ENCODE measurements at regions not wholly inside any gene's neighbourhood (a gene's known extent, or its start where the extent isn't known, plus 50 kb on each side); places are given as distances from the start of the nearest gene placed in this dataset.

- Histone ChIP-seq H3K27me3 (ENCODE audit: insufficient read depth, low read length) (no peaks in the 10 kb centered on the region), H3K4me3 (ENCODE audit: insufficient read depth, low read length) (no peak overlapping the region), H3K36me3 (ENCODE audit: insufficient read depth, low read length) (no peaks in the 10 kb centered on the region), H3K27ac (ENCODE audit: low read depth, low read length) (no peak overlapping the region), H3K4me2 (ENCODE audit: insufficient read depth, low read length) (no peak overlapping the region), H3K79me2 (ENCODE audit: insufficient read depth, low read length) (no peaks in the 10 kb centered on the region), H3K4me1 (ENCODE audit: insufficient read depth, low read length) (no peaks in the 10 kb centered on the region), H3K9me3 (ENCODE audit: low read depth, low read length) (no peaks in the 10 kb centered on the region), H4K20me1 (ENCODE audit: insufficient read depth, low read length) (no peaks in the 10 kb centered on the region), H2AFZ (ENCODE audit: low read length) (no peak overlapping the region)
- no peak for DNase-seq (ENCODE audit: insufficient read length, low spot score, missing footprints)
- TF ChIP-seq, protein P1, sequence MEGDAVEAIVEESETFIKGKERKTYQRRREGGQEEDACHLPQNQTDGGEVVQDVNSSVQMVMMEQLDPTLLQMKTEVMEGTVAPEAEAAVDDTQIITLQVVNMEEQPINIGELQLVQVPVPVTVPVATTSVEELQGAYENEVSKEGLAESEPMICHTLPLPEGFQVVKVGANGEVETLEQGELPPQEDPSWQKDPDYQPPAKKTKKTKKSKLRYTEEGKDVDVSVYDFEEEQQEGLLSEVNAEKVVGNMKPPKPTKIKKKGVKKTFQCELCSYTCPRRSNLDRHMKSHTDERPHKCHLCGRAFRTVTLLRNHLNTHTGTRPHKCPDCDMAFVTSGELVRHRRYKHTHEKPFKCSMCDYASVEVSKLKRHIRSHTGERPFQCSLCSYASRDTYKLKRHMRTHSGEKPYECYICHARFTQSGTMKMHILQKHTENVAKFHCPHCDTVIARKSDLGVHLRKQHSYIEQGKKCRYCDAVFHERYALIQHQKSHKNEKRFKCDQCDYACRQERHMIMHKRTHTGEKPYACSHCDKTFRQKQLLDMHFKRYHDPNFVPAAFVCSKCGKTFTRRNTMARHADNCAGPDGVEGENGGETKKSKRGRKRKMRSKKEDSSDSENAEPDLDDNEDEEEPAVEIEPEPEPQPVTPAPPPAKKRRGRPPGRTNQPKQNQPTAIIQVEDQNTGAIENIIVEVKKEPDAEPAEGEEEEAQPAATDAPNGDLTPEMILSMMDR (IDR thresholded peaks at IDR 0.05; ENCODE audit: extremely low read depth, low read depth, low read length): no peak
Observed at GRCh38 chrX:13239272-13239671, 80.6 kb downstream of the ATXN3L start.

- no peak for DNase-seq (ENCODE audit: insufficient read length, low spot score, missing footprints)
- H2AFZ ChIP-seq (ENCODE audit: low read length): no peak overlapping the region
- no peak overlapping the region for H3K27ac ChIP-seq (ENCODE audit: low read depth, low read length)
- no peaks in the 10 kb centered on the region for H3K79me2 ChIP-seq (ENCODE audit: insufficient read depth, low read length)
- no peak overlapping the region for H3K4me2 ChIP-seq (ENCODE audit: insufficient read depth, low read length)
- H3K9me3 ChIP-seq (ENCODE audit: low read depth, low read length): no peaks in the 10 kb centered on the region
- H3K27me3 ChIP-seq (ENCODE audit: insufficient read depth, low read length): no peaks in the 10 kb centered on the region
- H3K4me1 ChIP-seq (ENCODE audit: insufficient read depth, low read length): peaks cover 5% of the 10 kb centered on the region
- TF ChIP-seq, protein P1 (IDR thresholded peaks at IDR 0.05; ENCODE audit: extremely low read depth, low read depth, low read length): no peak
- no peak overlapping the region for H3K4me3 ChIP-seq (ENCODE audit: insufficient read depth, low read length)
- H3K36me3 ChIP-seq (ENCODE audit: insufficient read depth, low read length): no peaks in the 10 kb centered on the region
- H4K20me1 ChIP-seq (ENCODE audit: insufficient read depth, low read length): no peaks in the 10 kb centered on the region
Observed at GRCh38 chrX:13235930-13236329, 83.9 kb downstream of the ATXN3L start.

DNA sequence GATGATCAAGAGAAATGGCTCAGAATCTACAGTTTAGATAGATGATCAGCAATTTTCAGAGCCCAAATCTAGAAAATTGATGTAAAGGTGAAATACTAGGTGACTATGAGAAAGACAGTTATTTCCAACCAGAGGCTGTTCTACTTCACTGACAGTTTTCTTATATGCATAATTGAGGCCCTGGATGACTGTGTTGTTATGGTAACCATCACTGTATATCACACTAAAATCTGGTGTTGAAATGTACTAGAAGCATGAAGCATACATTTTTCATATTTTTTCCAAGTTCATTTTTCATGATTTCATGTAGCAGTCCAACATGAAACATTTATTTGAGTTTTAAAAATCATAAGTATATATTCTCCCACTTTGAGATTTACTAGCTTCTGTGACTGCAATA is 87.4 kb downstream of the ATXN3L start:
- Histone ChIP-seq H3K27ac (ENCODE audit: low read depth, low read length) (no peak overlapping the region), H2AFZ (ENCODE audit: low read length) (no peak overlapping the region), H4K20me1 (ENCODE audit: insufficient read depth, low read length) (no peaks in the 10 kb centered on the region), H3K4me3 (ENCODE audit: insufficient read depth, low read length) (no peak overlapping the region), H3K36me3 (ENCODE audit: insufficient read depth, low read length) (no peaks in the 10 kb centered on the region), H3K79me2 (ENCODE audit: insufficient read depth, low read length) (no peaks in the 10 kb centered on the region), H3K9me3 (ENCODE audit: low read depth, low read length) (no peaks in the 10 kb centered on the region), H3K4me2 (ENCODE audit: insufficient read depth, low read length) (no peak overlapping the region), H3K27me3 (ENCODE audit: insufficient read depth, low read length) (no peaks in the 10 kb centered on the region), H3K4me1 (ENCODE audit: insufficient read depth, low read length) (peaks cover 5% of the 10 kb centered on the region)
- DNase-seq (ENCODE audit: insufficient read length, low spot score, missing footprints): no peak
- TF ChIP-seq, protein P1 (IDR thresholded peaks at IDR 0.05; ENCODE audit: extremely low read depth, low read depth, low read length): no peak

DNA sequence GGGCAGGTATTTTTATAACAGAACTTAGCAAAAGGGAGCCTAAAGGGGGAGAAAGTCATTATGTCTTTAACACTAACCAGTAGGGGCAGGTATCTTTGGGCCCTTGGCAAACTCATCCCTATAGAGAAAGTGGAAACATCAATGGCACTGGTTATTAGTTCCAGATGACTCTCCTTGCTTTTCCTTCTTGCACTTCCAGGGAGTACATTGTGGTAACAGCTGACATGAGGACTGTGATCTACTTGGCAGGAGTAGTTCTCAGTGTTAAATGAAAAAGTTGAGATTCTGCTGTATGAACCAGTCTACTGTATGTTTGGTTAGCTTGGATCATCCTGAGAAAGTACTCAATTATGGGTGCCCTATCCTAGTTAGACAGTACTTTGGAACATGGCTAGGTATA is 93.6 kb downstream of the ATXN3L start:
- Histone ChIP-seq H3K4me1 (ENCODE audit: insufficient read depth, low read length) (peaks cover 3% of the 10 kb centered on the region), H3K4me3 (ENCODE audit: insufficient read depth, low read length) (no peak overlapping the region), H3K79me2 (ENCODE audit: insufficient read depth, low read length) (no peaks in the 10 kb centered on the region), H3K9me3 (ENCODE audit: low read depth, low read length) (no peaks in the 10 kb centered on the region), H3K36me3 (ENCODE audit: insufficient read depth, low read length) (no peaks in the 10 kb centered on the region), H3K27ac (ENCODE audit: low read depth, low read length) (no peak overlapping the region), H4K20me1 (ENCODE audit: insufficient read depth, low read length) (no peaks in the 10 kb centered on the region), H2AFZ (ENCODE audit: low read length) (no peak overlapping the region), H3K4me2 (ENCODE audit: insufficient read depth, low read length) (no peak overlapping the region), H3K27me3 (ENCODE audit: insufficient read depth, low read length) (no peaks in the 10 kb centered on the region)
- no peak for DNase-seq (ENCODE audit: insufficient read length, low spot score, missing footprints)
- TF ChIP-seq, protein P1 (IDR thresholded peaks at IDR 0.05; ENCODE audit: extremely low read depth, low read depth, low read length): no peak
